SK-N-SH treated with all-trans-retinoic acid at 6 μM for 48 hours (cell line): ENCODE measurements at regions not wholly inside any gene's neighbourhood (a gene's known extent, or its start where the extent isn't known, plus 50 kb on each side); places are given as distances from the start of the nearest gene placed in this dataset.

Experiments used
- ATAC-seq: fragments of 200-7000 bp; cut with Tn5 transposase; 3 replicates; pipeline ENCODE4 v1.9.1; 2020; ENCODE audit warnings: mild to moderate bottlenecking, moderate library complexity
- ARNTL ChIP-seq: fragments of 450-650 bp; formaldehyde crosslinking; IDR thresholded peaks from 2 replicates; pipeline ENCODE4 v1.5.0; 2020; ENCODE audit warnings: low read depth, mild to moderate bottlenecking, moderate library complexity, borderline replicate concordance
- BACH2 ChIP-seq: fragments of 250-450 bp; sonication (Bioruptor Pico); IDR thresholded peaks from 2 replicates; pipeline ENCODE4 v1.9.0; 2021; ENCODE audit warnings: mild to moderate bottlenecking, borderline replicate concordance
- CSDC2 ChIP-seq: fragments of 250-450 bp; sonication (Bioruptor Pico); IDR thresholded peaks from 2 replicates; pipeline ENCODE4 v1.5.0; 2020; ENCODE audit warnings: mild to moderate bottlenecking, moderate library complexity
- GLIS3 ChIP-seq: fragments of 250-450 bp; sonication (Bioruptor Pico); IDR thresholded peaks from 2 replicates; pipeline ENCODE4 v1.5.0; 2020; ENCODE audit warnings: mild to moderate bottlenecking, moderate library complexity
- ISL1 ChIP-seq: fragments of 250-450 bp; sonication (Bioruptor Pico); IDR thresholded peaks from 2 replicates; pipeline ENCODE4 v2.1.2; 2022; ENCODE audit warnings: mild to moderate bottlenecking, moderate library complexity
- OSR1 ChIP-seq: fragments of 250-450 bp; sonication (Bioruptor Pico); IDR thresholded peaks from 2 replicates; pipeline ENCODE4 v1.8.0; 2022; ENCODE audit warnings: moderate library complexity, mild to moderate bottlenecking, inconsistent platforms
- RARB ChIP-seq: fragments of 250-450 bp; sonication (Bioruptor Pico); IDR thresholded peaks from 2 replicates; pipeline ENCODE4 v1.8.0; 2021; ENCODE audit warnings: mild to moderate bottlenecking, moderate library complexity
- TOX ChIP-seq: fragments of 250-450 bp; sonication (Bioruptor Pico); IDR thresholded peaks from 2 replicates; pipeline ENCODE4 v1.8.0; 2021; ENCODE audit warnings: mild to moderate bottlenecking, moderate library complexity, borderline replicate concordance
- ZC3H10 ChIP-seq: fragments of 250-450 bp; sonication (Bioruptor Pico); IDR thresholded peaks from 2 replicates; pipeline ENCODE4 v1.5.1; 2021; ENCODE audit warnings: mild to moderate bottlenecking, moderate library complexity
- ZFP3 ChIP-seq: fragments of 250-450 bp; sonication (Bioruptor Pico); IDR thresholded peaks from 2 replicates; pipeline ENCODE4 v1.5.0; 2020; ENCODE audit warnings: mild to moderate bottlenecking, moderate library complexity
- ZFP30 ChIP-seq: fragments of 450-650 bp; formaldehyde crosslinking; IDR thresholded peaks from 2 replicates; pipeline ENCODE4 v1.5.0; 2022; ENCODE audit warnings: mild to moderate bottlenecking, moderate library complexity
- ZNF565 ChIP-seq: fragments of 450-650 bp; formaldehyde crosslinking; conservative IDR thresholded peaks from 2 replicates; pipeline ENCODE4 v1.5.0; 2020; ENCODE audit warnings: low read depth, mild to moderate bottlenecking, moderate library complexity
- ZNF70 ChIP-seq: fragments of 450-650 bp; formaldehyde crosslinking; IDR thresholded peaks from 2 replicates; pipeline ENCODE4 v1.5.0; 2020; ENCODE audit warnings: mild to moderate bottlenecking, moderate library complexity
- TF ChIP-seq, protein P1 (sequence below): fragments of 250-450 bp; sonication (Bioruptor Pico); IDR thresholded peaks from 2 replicates; pipeline ENCODE4 v1.5.0; 2020; ENCODE audit warnings: mild to moderate bottlenecking, moderate library complexity
- TF ChIP-seq, protein P2 (sequence below): fragments of 250-450 bp; sonication (Bioruptor Pico); IDR thresholded peaks from 2 replicates; pipeline ENCODE4 v1.5.1; 2021; ENCODE audit warnings: mild to moderate bottlenecking, moderate library complexity
- TF ChIP-seq, protein P3 (sequence below): fragments of 250-450 bp; sonication (Bioruptor Pico); IDR thresholded peaks from 2 replicates; pipeline ENCODE4 v1.8.0; 2020; ENCODE audit warnings: mild to moderate bottlenecking, moderate library complexity, borderline replicate concordance
- TF ChIP-seq, protein P4 (sequence below): fragments of 250-450 bp; sonication (Bioruptor Pico); IDR thresholded peaks from 2 replicates; pipeline ENCODE4 v1.8.0; 2021; ENCODE audit warnings: low read depth, mild to moderate bottlenecking, moderate library complexity, borderline replicate concordance
- TF ChIP-seq, protein P5 (sequence below): fragments of 250-450 bp; sonication (Bioruptor Pico); IDR thresholded peaks from 2 replicates; pipeline ENCODE4 v1.5.1; 2020; ENCODE audit warnings: low read depth, mild to moderate bottlenecking, moderate library complexity

DNA sequence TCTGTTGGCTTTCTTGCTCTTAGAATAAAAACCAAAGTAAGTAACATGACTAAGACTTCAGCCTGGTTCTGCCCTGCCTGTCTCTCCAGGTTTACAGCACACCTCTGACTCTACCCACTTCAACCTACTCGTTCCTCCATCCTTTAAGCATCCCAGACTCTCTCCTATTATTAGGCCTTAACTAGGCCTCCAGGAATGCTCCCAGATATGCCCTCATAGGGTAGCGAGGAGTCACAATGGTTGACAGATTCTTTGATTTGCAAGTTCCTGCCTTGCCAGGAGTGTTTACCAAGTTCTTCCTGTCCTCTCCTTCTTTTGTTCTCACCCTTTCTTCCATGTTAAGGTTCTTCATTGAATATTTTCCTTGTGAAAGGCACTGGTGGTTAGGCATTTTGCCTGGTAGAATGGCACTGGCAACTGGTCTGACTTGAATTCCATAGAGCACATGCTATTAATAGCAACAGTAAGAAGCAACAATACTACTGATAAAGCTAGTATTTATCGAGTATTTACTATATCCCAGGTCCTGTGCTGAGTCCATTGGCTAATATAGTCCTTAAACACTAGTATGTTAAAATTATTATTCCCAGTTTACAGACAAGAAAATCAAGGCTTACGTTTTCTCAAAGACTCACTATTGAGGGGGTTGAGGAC is 327.9 kb upstream of the PRKCQ start:
- no peak for TF ChIP-seq GLIS3 (CRISPR knock-in tag)
- no peak for TF ChIP-seq OSR1
- no peak for TF ChIP-seq BACH2
- no peak for TF ChIP-seq ZNF565
- no peak for TF ChIP-seq RARB
- TF ChIP-seq ISL1: no peak
- TF ChIP-seq, protein P1, sequence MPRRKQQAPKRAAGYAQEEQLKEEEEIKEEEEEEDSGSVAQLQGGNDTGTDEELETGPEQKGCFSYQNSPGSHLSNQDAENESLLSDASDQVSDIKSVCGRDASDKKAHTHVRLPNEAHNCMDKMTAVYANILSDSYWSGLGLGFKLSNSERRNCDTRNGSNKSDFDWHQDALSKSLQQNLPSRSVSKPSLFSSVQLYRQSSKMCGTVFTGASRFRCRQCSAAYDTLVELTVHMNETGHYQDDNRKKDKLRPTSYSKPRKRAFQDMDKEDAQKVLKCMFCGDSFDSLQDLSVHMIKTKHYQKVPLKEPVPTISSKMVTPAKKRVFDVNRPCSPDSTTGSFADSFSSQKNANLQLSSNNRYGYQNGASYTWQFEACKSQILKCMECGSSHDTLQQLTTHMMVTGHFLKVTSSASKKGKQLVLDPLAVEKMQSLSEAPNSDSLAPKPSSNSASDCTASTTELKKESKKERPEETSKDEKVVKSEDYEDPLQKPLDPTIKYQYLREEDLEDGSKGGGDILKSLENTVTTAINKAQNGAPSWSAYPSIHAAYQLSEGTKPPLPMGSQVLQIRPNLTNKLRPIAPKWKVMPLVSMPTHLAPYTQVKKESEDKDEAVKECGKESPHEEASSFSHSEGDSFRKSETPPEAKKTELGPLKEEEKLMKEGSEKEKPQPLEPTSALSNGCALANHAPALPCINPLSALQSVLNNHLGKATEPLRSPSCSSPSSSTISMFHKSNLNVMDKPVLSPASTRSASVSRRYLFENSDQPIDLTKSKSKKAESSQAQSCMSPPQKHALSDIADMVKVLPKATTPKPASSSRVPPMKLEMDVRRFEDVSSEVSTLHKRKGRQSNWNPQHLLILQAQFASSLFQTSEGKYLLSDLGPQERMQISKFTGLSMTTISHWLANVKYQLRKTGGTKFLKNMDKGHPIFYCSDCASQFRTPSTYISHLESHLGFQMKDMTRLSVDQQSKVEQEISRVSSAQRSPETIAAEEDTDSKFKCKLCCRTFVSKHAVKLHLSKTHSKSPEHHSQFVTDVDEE (CRISPR knock-in tag): no peak
- ATAC-seq: no peak

DNA sequence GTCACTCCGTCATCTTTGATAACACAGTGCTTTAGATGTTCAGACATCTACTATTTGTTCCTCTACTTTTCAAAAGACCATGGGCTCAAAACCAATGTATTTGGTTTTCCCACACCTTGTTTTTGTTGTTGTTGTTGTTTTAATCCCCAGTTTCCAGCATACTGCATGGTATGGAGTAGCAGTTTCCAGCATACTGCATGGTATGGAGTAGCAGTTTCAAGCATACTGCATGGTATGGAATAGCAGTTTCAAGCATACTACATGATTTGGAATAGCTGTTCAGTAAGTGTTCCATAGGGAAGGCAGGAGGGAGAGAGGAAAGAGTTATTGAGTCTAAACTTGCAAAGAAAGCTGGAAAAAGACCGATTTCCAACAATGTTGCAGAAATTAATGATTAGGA is 314.3 kb upstream of the PRKCQ start:
- ATAC-seq: no peak
- TF ChIP-seq, protein P1 (CRISPR knock-in tag): no peak
- TF ChIP-seq ISL1 (no peak), OSR1 (no peak), ZNF70 (CRISPR knock-in tag) (no peak), ZFP30 (CRISPR knock-in tag) (no peak)
- TF ChIP-seq, protein P2, sequence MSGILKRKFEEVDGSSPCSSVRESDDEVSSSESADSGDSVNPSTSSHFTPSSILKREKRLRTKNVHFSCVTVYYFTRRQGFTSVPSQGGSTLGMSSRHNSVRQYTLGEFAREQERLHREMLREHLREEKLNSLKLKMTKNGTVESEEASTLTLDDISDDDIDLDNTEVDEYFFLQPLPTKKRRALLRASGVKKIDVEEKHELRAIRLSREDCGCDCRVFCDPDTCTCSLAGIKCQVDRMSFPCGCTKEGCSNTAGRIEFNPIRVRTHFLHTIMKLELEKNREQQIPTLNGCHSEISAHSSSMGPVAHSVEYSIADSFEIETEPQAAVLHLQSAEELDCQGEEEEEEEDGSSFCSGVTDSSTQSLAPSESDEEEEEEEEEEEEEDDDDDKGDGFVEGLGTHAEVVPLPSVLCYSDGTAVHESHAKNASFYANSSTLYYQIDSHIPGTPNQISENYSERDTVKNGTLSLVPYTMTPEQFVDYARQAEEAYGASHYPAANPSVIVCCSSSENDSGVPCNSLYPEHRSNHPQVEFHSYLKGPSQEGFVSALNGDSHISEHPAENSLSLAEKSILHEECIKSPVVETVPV (CRISPR knock-in tag): no peak
- TF ChIP-seq, protein P3, sequence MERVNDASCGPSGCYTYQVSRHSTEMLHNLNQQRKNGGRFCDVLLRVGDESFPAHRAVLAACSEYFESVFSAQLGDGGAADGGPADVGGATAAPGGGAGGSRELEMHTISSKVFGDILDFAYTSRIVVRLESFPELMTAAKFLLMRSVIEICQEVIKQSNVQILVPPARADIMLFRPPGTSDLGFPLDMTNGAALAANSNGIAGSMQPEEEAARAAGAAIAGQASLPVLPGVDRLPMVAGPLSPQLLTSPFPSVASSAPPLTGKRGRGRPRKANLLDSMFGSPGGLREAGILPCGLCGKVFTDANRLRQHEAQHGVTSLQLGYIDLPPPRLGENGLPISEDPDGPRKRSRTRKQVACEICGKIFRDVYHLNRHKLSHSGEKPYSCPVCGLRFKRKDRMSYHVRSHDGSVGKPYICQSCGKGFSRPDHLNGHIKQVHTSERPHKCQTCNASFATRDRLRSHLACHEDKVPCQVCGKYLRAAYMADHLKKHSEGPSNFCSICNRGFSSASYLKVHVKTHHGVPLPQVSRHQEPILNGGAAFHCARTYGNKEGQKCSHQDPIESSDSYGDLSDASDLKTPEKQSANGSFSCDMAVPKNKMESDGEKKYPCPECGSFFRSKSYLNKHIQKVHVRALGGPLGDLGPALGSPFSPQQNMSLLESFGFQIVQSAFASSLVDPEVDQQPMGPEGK (CRISPR knock-in tag): no peak
- TF ChIP-seq, protein P4, sequence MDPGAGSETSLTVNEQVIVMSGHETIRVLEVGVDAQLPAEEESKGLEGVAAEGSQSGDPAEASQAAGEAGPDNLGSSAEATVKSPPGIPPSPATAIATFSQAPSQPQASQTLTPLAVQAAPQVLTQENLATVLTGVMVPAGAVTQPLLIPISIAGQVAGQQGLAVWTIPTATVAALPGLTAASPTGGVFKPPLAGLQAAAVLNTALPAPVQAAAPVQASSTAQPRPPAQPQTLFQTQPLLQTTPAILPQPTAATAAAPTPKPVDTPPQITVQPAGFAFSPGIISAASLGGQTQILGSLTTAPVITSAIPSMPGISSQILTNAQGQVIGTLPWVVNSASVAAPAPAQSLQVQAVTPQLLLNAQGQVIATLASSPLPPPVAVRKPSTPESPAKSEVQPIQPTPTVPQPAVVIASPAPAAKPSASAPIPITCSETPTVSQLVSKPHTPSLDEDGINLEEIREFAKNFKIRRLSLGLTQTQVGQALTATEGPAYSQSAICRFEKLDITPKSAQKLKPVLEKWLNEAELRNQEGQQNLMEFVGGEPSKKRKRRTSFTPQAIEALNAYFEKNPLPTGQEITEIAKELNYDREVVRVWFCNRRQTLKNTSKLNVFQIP (CRISPR knock-in tag): no peak
- TF ChIP-seq, protein P5, sequence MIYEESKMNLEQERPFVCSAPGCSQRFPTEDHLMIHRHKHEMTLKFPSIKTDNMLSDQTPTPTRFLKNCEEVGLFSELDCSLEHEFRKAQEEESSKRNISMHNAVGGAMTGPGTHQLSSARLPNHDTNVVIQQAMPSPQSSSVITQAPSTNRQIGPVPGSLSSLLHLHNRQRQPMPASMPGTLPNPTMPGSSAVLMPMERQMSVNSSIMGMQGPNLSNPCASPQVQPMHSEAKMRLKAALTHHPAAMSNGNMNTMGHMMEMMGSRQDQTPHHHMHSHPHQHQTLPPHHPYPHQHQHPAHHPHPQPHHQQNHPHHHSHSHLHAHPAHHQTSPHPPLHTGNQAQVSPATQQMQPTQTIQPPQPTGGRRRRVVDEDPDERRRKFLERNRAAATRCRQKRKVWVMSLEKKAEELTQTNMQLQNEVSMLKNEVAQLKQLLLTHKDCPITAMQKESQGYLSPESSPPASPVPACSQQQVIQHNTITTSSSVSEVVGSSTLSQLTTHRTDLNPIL (CRISPR knock-in tag): no peak
- TF ChIP-seq, all 23 proteins: peak for 0

DNA sequence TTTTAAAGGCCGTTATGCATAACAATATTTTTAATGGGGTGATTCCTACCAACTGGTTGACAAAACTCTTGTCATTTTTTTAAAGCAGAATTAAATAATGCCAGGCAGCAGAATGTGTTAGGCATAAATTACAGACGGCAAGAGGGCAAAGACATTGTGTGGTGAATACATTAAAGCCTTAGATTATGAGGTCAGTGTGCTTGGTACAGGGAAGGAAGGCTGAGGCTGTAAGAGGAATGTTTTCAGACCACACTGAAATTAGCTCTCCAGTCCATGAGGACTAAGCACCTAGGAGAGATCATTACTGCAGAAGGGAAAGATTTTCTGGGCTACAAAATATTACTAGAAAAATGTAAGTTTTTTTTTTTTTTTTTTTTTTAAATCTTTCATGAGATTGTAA is 312.8 kb upstream of the PRKCQ start:
- ATAC-seq: no peak

More for the DNA sequence above, 312.8 kb upstream of the PRKCQ start:
- TF ChIP-seq OSR1: no peak
- no peak for TF ChIP-seq ZC3H10
- no peak for TF ChIP-seq ZFP3
- TF ChIP-seq CSDC2 (CRISPR knock-in tag): no peak
- TF ChIP-seq ZNF70 (CRISPR knock-in tag): no peak
- TF ChIP-seq, protein P4 (CRISPR knock-in tag): no peak
- no peak for TF ChIP-seq GLIS3 (CRISPR knock-in tag)
- TF ChIP-seq ZFP30 (CRISPR knock-in tag): no peak
- TF ChIP-seq TOX: no peak
- TF ChIP-seq ISL1: no peak
- TF ChIP-seq ARNTL (CRISPR knock-in tag): no peak
- TF ChIP-seq BACH2: no peak
- TF ChIP-seq, protein P3 (CRISPR knock-in tag): no peak
